K562 (cell line): ENCODE measurements at regions not wholly inside any gene's neighbourhood (a gene's known extent, or its start where the extent isn't known, plus 50 kb on each side); places are given as distances from the start of the nearest gene placed in this dataset.
A peak's percentile ranks its signal among the peaks of the same experiment; 100 is the strongest.

Experiments used
- ATAC-seq: fragments of 200-7000 bp; cut with Tn5 transposase; 3 replicates; pipeline ENCODE4 v1.9.1; 2020; ENCODE audit warnings: moderate library complexity
- BruUV-seq: library from RNA; stranded (reverse); fragments of 400-500 nt; replicated peaks from 2 replicates; lab custom pipeline; 2021; lab: Mats Ljungman, UMichigan
- CTCF ChIA-PET: fragments of 300-600 bp; formaldehyde crosslinking; extraction: SDS; loops from one replicate; lab custom pipeline; 2021; ENCODE audit warnings: low intra/inter-chr PET ratio; lab: Yijun Ruan, JAX
- POLR2A ChIA-PET: fragments of 300-600, 350-650 bp; sonication (Branson Sonifier 250); formaldehyde crosslinking; extraction: SDS; loops from one replicate; lab custom pipeline; 2021; ENCODE audit warnings: antibody characterized with exemption, inconsistent platforms; lab: Yijun Ruan, JAX
- DNase-seq, 4 experiments: peaks; one replicate each; pipeline versions ENCODE4 v3.0.0 to v3.0.0-alpha.2; 2011 to 2018; ENCODE audit warnings: low spot score in 3 of 4, mixed read lengths in 3 of 4; ENCODE audit errors: extremely low read depth in 1 of 4
- FAIRE-seq: peaks from 2 replicates; lab custom pipeline; 2011; peaks lifted over from hg19 to GRCh38; lab: Jason Lieb, UNC
- H2AFZ ChIP-seq: 2 replicates; pipeline ENCODE4 v1.6.0; 2011; ENCODE audit warnings: low read depth, low read length, control low read depth, inconsistent platforms
- H3K27ac ChIP-seq: fragments of 200-600 bp; 3 replicates; pipeline ENCODE4 v1.8.0; 2011; ENCODE audit warnings: low read depth, mild to moderate bottlenecking, control low read depth, inconsistent platforms, low read length, moderate library complexity, mixed read lengths; ENCODE audit errors: extremely low read depth
- H3K27me3 ChIP-seq, 2 experiments: fragments of 300-600 bp in 1 of 2; 2 replicates in 1 of 2; 3 replicates in 1 of 2; pipeline versions ENCODE4 v1.6.0 to v1.8.0; 2011; ENCODE audit warnings: inconsistent platforms in 2 of 2, low read length in 2 of 2, mild to moderate bottlenecking in 1 of 2, mixed read lengths in 1 of 2, moderate library complexity in 1 of 2; ENCODE audit not compliant: control insufficient read depth in 2 of 2, insufficient read depth in 2 of 2
- H3K36me3 ChIP-seq: fragments of 300-600 bp; 3 replicates; pipeline ENCODE4 v1.8.0; 2011; ENCODE audit warnings: mild to moderate bottlenecking, low read length, inconsistent platforms; ENCODE audit not compliant: control insufficient read depth, insufficient read depth
- H3K4me1 ChIP-seq, 2 experiments: fragments of 200-600 bp in 1 of 2; replicated peaks in 1 of 2; 2 replicates in 1 of 2; 3 replicates in 1 of 2; pipeline versions ENCODE4 v1.5.1 to v1.8.0; 2011; ENCODE audit warnings: inconsistent platforms in 2 of 2, low read length in 2 of 2, mild to moderate bottlenecking in 1 of 2, mixed read lengths in 1 of 2, moderate library complexity in 1 of 2; ENCODE audit not compliant: control insufficient read depth in 2 of 2, insufficient read depth in 2 of 2
- H3K4me2 ChIP-seq: 2 replicates; pipeline ENCODE4 v1.6.1; 2011; ENCODE audit warnings: low read length, control low read depth, inconsistent platforms, mixed read lengths; ENCODE audit not compliant: insufficient read depth
- H3K4me3 ChIP-seq: fragments of 200-600 bp; sonication (generic), shearing (Covaris generic); 2 replicates; pipeline ENCODE4 v1.5.1; 2016; ENCODE audit warnings: control low read depth, inconsistent platforms
- H3K79me2 ChIP-seq: fragments of 200-600 bp; 3 replicates; pipeline ENCODE4 v1.8.0; 2011; ENCODE audit warnings: low read length, inconsistent platforms; ENCODE audit not compliant: control insufficient read depth, insufficient read depth
- H3K9ac ChIP-seq, 2 experiments: 2 replicates each; pipeline versions ENCODE4 v1.6.0 to v1.6.1; 2011; ENCODE audit warnings: low read depth in 2 of 2, low read length in 2 of 2, control low read depth in 1 of 2, inconsistent platforms in 1 of 2, mild to moderate bottlenecking in 1 of 2, mixed read lengths in 1 of 2; ENCODE audit not compliant: insufficient read depth in 1 of 2
- H3K9me1 ChIP-seq: one replicate; pipeline ENCODE4 v1.6.0; 2011; ENCODE audit warnings: inconsistent platforms, mild to moderate bottlenecking, low read length, moderate library complexity; ENCODE audit not compliant: control insufficient read depth, insufficient read depth
- H3K9me3 ChIP-seq: replicated peaks from 2 replicates; pipeline ENCODE4 v1.5.1; 2011; ENCODE audit warnings: low read depth, low read length, inconsistent platforms; ENCODE audit not compliant: control insufficient read depth, insufficient read depth
- H4K20me1 ChIP-seq: replicated peaks from 2 replicates; pipeline ENCODE4 v1.6.1; 2011; ENCODE audit warnings: low read length, inconsistent platforms, mixed read lengths; ENCODE audit not compliant: control insufficient read depth, insufficient read depth
- EP400 ChIP-seq: fragments of 450-650 bp; IDR thresholded peaks from 2 replicates; pipeline ENCODE4 v1.6.1; 2017; ENCODE audit warnings: antibody characterized with exemption, mild to moderate bottlenecking, moderate library complexity
- MAFG ChIP-seq: fragments of 450-650 bp; conservative IDR thresholded peaks from 2 replicates; pipeline ENCODE4 v1.6.1; 2016; ENCODE audit warnings: missing genetic modification characterization, missing compliant biosample characterization
- PHF20 ChIP-seq: fragments of 450-650 bp; IDR thresholded peaks from 2 replicates; pipeline ENCODE4 v1.6.1; 2018; ENCODE audit not compliant: partially characterized antibody
- PTRF ChIP-seq: fragments of 450-650 bp; IDR thresholded peaks from 2 replicates; pipeline ENCODE4 v1.6.1; 2016; ENCODE audit warnings: mild to moderate bottlenecking, missing genetic modification characterization, missing compliant biosample characterization
- SRSF1 ChIP-seq: fragments of 200-400 bp; formaldehyde crosslinking; IDR thresholded peaks from 2 replicates; pipeline ENCODE4 v1.6.1; 2017; ENCODE audit warnings: mild to moderate bottlenecking, low read depth, low read length, moderate library complexity
- ZNF165 ChIP-seq: fragments of 250-450 bp; sonication (Bioruptor Pico); IDR thresholded peaks from 2 replicates; pipeline ENCODE4 v1.4.0; 2020; ENCODE audit warnings: borderline replicate concordance
- ZNF586 ChIP-seq: fragments of 450-650 bp; formaldehyde crosslinking; conservative IDR thresholded peaks from 2 replicates; pipeline ENCODE4 v1.4.0; 2020; ENCODE audit warnings: mild to moderate bottlenecking, moderate library complexity
- WGBS: fragments of 100-300 bp; shearing (Covaris generic); methylation state at CpG from one replicate; pipeline ENCODE4 v1.1.6; 2016; ENCODE audit warnings: low coverage, mixed read lengths; ENCODE audit not compliant: insufficient coverage; ENCODE audit errors: missing lambda C conversion rate; 5-methylcytosine and 5-hydroxymethylcytosine counted together
- in situ Hi-C: fragments of 300-500 bp; cut with MboI; formaldehyde crosslinking; loops from 4 replicates; pipeline ENCODE4 v1.15.0; 2018; ENCODE audit warnings: inconsistent platforms, mixed read lengths
- intact Hi-C: fragments of 100-400 bp; cut with micrococcal nuclease; formaldehyde crosslinking; loops from 2 replicates; pipeline ENCODE4 v1.14.2; 2022
- TF ChIP-seq, protein P1 (sequence below): fragments of 200-800 bp; sonication (Bioruptor generic); IDR thresholded peaks from 2 replicates; pipeline ENCODE4 v1.6.1; 2017; ENCODE audit warnings: missing genetic modification characterization, missing compliant biosample characterization
- TF ChIP-seq, protein P2 (sequence below): sonication (generic); IDR thresholded peaks from 2 replicates; pipeline ENCODE4 v1.6.1; 2016
- TF ChIP-seq, protein P3 (sequence below): fragments of 250-450 bp; sonication (Bioruptor Pico); IDR thresholded peaks from 2 replicates; pipeline ENCODE4 v1.6.1; 2021; ENCODE audit warnings: mild to moderate bottlenecking

DNA sequence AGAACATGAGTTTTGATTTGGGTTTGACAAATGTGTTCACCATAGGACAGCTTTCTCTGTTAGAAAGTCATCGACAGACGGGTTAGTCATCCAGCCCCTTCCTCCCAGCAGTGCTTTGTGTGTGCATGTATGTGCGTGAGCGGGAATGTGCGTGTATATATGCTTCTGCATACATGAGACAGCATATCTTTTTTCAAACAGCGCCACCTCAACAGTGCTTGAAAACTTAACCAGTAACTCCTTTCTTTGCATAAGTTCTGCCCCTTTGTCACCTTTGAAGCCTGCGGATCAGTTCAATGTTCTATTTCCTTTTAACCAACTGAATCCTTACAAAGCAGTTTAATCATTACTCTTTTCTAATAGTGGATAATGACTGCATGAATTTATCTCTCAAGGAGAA is 351.4 kb downstream of the LPIN1 start (continued):
- TF ChIP-seq, protein P1, sequence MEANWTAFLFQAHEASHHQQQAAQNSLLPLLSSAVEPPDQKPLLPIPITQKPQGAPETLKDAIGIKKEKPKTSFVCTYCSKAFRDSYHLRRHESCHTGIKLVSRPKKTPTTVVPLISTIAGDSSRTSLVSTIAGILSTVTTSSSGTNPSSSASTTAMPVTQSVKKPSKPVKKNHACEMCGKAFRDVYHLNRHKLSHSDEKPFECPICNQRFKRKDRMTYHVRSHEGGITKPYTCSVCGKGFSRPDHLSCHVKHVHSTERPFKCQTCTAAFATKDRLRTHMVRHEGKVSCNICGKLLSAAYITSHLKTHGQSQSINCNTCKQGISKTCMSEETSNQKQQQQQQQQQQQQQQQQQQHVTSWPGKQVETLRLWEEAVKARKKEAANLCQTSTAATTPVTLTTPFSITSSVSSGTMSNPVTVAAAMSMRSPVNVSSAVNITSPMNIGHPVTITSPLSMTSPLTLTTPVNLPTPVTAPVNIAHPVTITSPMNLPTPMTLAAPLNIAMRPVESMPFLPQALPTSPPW (CRISPR knock-in tag) = 0 out of 2 replicates have a peak, but pooled peaks have one; percentile 5
- TF ChIP-seq SRSF1 (no peak), ZNF165 (no peak), MAFG (0 out of 2 replicates have a peak, but pooled peaks have one; percentile 24), PHF20 (peak; percentile 37)
- TF ChIP-seq, protein P2, sequence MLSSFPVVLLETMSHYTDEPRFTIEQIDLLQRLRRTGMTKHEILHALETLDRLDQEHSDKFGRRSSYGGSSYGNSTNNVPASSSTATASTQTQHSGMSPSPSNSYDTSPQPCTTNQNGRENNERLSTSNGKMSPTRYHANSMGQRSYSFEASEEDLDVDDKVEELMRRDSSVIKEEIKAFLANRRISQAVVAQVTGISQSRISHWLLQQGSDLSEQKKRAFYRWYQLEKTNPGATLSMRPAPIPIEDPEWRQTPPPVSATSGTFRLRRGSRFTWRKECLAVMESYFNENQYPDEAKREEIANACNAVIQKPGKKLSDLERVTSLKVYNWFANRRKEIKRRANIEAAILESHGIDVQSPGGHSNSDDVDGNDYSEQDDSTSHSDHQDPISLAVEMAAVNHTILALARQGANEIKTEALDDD = peak; percentile 65; the same call in 1 of the 2 replicates

DNA sequence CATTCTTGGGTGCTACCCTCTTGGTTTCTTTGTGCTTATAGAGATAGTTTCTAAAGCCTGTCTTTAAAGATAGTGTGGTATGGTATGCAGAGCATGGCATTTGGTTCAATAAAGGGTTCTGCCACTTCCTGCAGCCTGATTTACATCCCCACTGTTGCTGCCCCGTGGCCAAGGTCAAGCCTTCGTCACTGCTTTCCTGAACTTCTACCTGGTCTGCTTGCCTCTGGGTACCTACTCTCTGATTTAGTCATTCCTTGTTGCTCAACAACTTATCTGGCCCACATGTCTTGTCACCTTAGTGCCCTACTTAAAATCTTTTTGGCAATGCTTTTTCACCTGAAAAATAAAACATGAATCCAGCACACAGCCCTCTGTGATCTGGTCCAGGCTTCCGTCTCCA is 352.9 kb downstream of the LPIN1 start:
- TF ChIP-seq ZNF586 (CRISPR knock-in tag) = no peak
- TF ChIP-seq, protein P3, sequence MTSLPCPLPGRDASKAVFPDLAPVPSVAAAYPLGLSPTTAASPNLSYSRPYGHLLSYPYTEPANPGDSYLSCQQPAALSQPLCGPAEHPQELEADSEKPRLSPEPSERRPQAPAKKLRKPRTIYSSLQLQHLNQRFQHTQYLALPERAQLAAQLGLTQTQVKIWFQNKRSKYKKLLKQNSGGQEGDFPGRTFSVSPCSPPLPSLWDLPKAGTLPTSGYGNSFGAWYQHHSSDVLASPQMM (CRISPR knock-in tag) = no peak
- TF ChIP-seq EP400 = no peak
- no peak for TF ChIP-seq PTRF (tag)
- no peaks in the 10 kb centered on the region for H3K36me3 ChIP-seq
- no TSS peak for BruUV-seq

More for the DNA sequence above, 352.9 kb downstream of the LPIN1 start:
- intact Hi-C loops (no loop called here), in situ Hi-C loops (no loop called here)
- FAIRE-seq (no peak), ATAC-seq (no peak), DNase-seq (no peak)
- no peak overlapping the region for H2AFZ ChIP-seq
- peaks cover 0 to 7% of the 10 kb centered on the region in 2 experiments; a peak in 3 of 5 replicates for H3K4me1 ChIP-seq
- no peak overlapping the region for H3K4me3 ChIP-seq
- H3K27me3 ChIP-seq = no peaks in the 10 kb centered on the region
- no peak overlapping the region for H3K9ac ChIP-seq
- H4K20me1 ChIP-seq = no peaks in the 10 kb centered on the region
- H3K9me3 ChIP-seq = no peaks in the 10 kb centered on the region
- H3K9me1 ChIP-seq = no peaks in the 10 kb centered on the region
- no peak overlapping the region for H3K27ac ChIP-seq
- no peaks in the 10 kb centered on the region for H3K79me2 ChIP-seq
- ChIA-PET POLR2A (no interaction called here), CTCF (no interaction called here)
- 73% methylated on average over 3 of the region's 3 CpGs for WGBS
- no peak overlapping the region for H3K4me2 ChIP-seq
